ENCODE measurements at regions not wholly inside any gene's neighbourhood (a gene's known extent, or its start where the extent isn't known, plus 50 kb on each side); places are given as distances from the start of the nearest gene placed in this dataset.

- Histone ChIP-seq H3K4me1 (ENCODE audit: control insufficient read depth, extremely low read depth, insufficient read depth, low read length) (no peaks in the 10 kb centered on the region), H3K27me3 (ENCODE audit: control insufficient read depth, extremely low read depth, insufficient read depth, low read length) (no peaks in the 10 kb centered on the region), H3K4me3 (ENCODE audit: control insufficient read depth in 2 of 3, extremely low read depth in 1 of 3, insufficient read depth in 2 of 3, low read depth in 1 of 3, low read length in 3 of 3) (no peak overlapping the region), H3K79me2 (ENCODE audit: control insufficient read depth, insufficient read depth, low read length) (no peaks in the 10 kb centered on the region), H3K9me3 (ENCODE audit: control insufficient read depth, low read depth, low read length) (no peaks in the 10 kb centered on the region), H3K9me1 (ENCODE audit: control insufficient read depth, extremely low read depth, insufficient read depth, low read length) (no peaks in the 10 kb centered on the region), H3K9ac (ENCODE audit: control insufficient read depth, extremely low read depth, insufficient read depth, low read length) (no peak overlapping the region), H4K20me1 (ENCODE audit: control insufficient read depth, extremely low read depth, insufficient read depth, low read length) (no peaks in the 10 kb centered on the region), H3K27ac (ENCODE audit: control insufficient read depth, insufficient read depth, low read length) (no peak overlapping the region), H3K4me2 (ENCODE audit: control insufficient read depth, extremely low read depth, insufficient read depth, low read depth, low read length) (no peak overlapping the region), H2AFZ (ENCODE audit: control insufficient read depth, low read length) (no peak overlapping the region), H3K36me3 (ENCODE audit: control insufficient read depth in 2 of 2, extremely low read depth in 1 of 2, insufficient read depth in 2 of 2, low read length in 2 of 2) (no peaks in the 10 kb centered on the region)
- dilution Hi-C loops (cut with MboI; ENCODE audit: extremely low pct_ligation_motif_present, low sequenced_read_pairs) = no loop called here
- TF ChIP-seq EZH2 (IDR thresholded peaks at IDR 0.05; ENCODE audit: low read length) = no peak
- TF ChIP-seq CTCF (optimal IDR thresholded peaks at IDR 0.05 in 1 of 3, IDR thresholded peaks at IDR 0.05 in 1 of 3, conservative IDR thresholded peaks at IDR 0.05 in 1 of 3; ENCODE audit: extremely low read depth in 1 of 3, insufficient read depth in 2 of 3, low read length in 3 of 3) = no peak
- FAIRE-seq (no peak), DNase-seq (ENCODE audit: low read depth, low spot score) (no peak)
These were observed 159.4 kb downstream of the GADD45G start for GRCh38 chr9:89764217-89764616.

GRCh38 chr9:89765211-89765946 is 160.6 kb downstream of the GADD45G start:
- no peak overlapping the region for H3K27ac ChIP-seq (ENCODE audit: control insufficient read depth, insufficient read depth, low read length)
- no peak for TF ChIP-seq EZH2 (IDR thresholded peaks at IDR 0.05; ENCODE audit: low read length)
- TF ChIP-seq CTCF (optimal IDR thresholded peaks at IDR 0.05 in 1 of 3, IDR thresholded peaks at IDR 0.05 in 1 of 3, conservative IDR thresholded peaks at IDR 0.05 in 1 of 3; ENCODE audit: extremely low read depth in 1 of 3, insufficient read depth in 2 of 3, low read length in 3 of 3) = no peak
- no peak overlapping the region for H3K4me3 ChIP-seq (ENCODE audit: control insufficient read depth in 2 of 3, extremely low read depth in 1 of 3, insufficient read depth in 2 of 3, low read depth in 1 of 3, low read length in 3 of 3)
- H3K9ac ChIP-seq (ENCODE audit: control insufficient read depth, extremely low read depth, insufficient read depth, low read length) = no peak overlapping the region
- DNase-seq (ENCODE audit: low read depth, low spot score) = no peak
- H3K27me3 ChIP-seq (ENCODE audit: control insufficient read depth, extremely low read depth, insufficient read depth, low read length) = no peaks in the 10 kb centered on the region
- no peaks in the 10 kb centered on the region for H3K36me3 ChIP-seq (ENCODE audit: control insufficient read depth in 2 of 2, extremely low read depth in 1 of 2, insufficient read depth in 2 of 2, low read length in 2 of 2)
- no peak for FAIRE-seq
- no peaks in the 10 kb centered on the region for H3K9me3 ChIP-seq (ENCODE audit: control insufficient read depth, low read depth, low read length)
- H3K4me1 ChIP-seq (ENCODE audit: control insufficient read depth, extremely low read depth, insufficient read depth, low read length) = no peaks in the 10 kb centered on the region
- no peak overlapping the region for H3K4me2 ChIP-seq (ENCODE audit: control insufficient read depth, extremely low read depth, insufficient read depth, low read depth, low read length)
- dilution Hi-C loops (cut with MboI; ENCODE audit: extremely low pct_ligation_motif_present, low sequenced_read_pairs) = no loop called here
- H4K20me1 ChIP-seq (ENCODE audit: control insufficient read depth, extremely low read depth, insufficient read depth, low read length) = no peaks in the 10 kb centered on the region
- no peak overlapping the region for H2AFZ ChIP-seq (ENCODE audit: control insufficient read depth, low read length)
- no peaks in the 10 kb centered on the region for H3K9me1 ChIP-seq (ENCODE audit: control insufficient read depth, extremely low read depth, insufficient read depth, low read length)
- H3K79me2 ChIP-seq (ENCODE audit: control insufficient read depth, insufficient read depth, low read length) = no peaks in the 10 kb centered on the region

Measured in keratinocyte (primary cell).